Lower leg skin (tissue), 3 donors: ENCODE measurements at regions not wholly inside any gene's neighbourhood (a gene's known extent, or its start where the extent isn't known, plus 50 kb on each side); places are given as distances from the start of the nearest gene placed in this dataset.

Experiments used
- POLR2A ChIP-seq, 2 donors: fragments of 450-650 bp; IDR thresholded peaks; one replicate each; pipeline ENCODE4 v1.6.1; 2016 to 2017; ENCODE audit warnings: antibody characterized with exemption in 2 of 2, mild to moderate bottlenecking in 1 of 2, moderate library complexity in 1 of 2
- TF ChIP-seq, protein P1 (sequence below), 3 donors: fragments of 450-650 bp; IDR thresholded peaks; one replicate each; pipeline ENCODE4 v1.5.1; 2016; ENCODE audit warnings: antibody characterized with exemption in 3 of 3, mild to moderate bottlenecking in 3 of 3, moderate library complexity in 2 of 3

- TF ChIP-seq, protein P1, sequence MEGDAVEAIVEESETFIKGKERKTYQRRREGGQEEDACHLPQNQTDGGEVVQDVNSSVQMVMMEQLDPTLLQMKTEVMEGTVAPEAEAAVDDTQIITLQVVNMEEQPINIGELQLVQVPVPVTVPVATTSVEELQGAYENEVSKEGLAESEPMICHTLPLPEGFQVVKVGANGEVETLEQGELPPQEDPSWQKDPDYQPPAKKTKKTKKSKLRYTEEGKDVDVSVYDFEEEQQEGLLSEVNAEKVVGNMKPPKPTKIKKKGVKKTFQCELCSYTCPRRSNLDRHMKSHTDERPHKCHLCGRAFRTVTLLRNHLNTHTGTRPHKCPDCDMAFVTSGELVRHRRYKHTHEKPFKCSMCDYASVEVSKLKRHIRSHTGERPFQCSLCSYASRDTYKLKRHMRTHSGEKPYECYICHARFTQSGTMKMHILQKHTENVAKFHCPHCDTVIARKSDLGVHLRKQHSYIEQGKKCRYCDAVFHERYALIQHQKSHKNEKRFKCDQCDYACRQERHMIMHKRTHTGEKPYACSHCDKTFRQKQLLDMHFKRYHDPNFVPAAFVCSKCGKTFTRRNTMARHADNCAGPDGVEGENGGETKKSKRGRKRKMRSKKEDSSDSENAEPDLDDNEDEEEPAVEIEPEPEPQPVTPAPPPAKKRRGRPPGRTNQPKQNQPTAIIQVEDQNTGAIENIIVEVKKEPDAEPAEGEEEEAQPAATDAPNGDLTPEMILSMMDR (IDR thresholded peaks at IDR 0.05): no peak
- no peak for TF ChIP-seq POLR2A (IDR thresholded peaks at IDR 0.05)
Observed at GRCh38 chr16:17685447-17685846, 214.7 kb upstream of the XYLT1 start.
